ENCODE measurements at regions not wholly inside any gene's neighbourhood (a gene's known extent, or its start where the extent isn't known, plus 50 kb on each side); places are given as distances from the start of the nearest gene placed in this dataset.

- TF ChIP-seq SMC3 (IDR thresholded peaks at IDR 0.05) (no peak), ESRRA (IDR thresholded peaks at IDR 0.05; ENCODE audit: borderline replicate concordance, low read length) (no peak), CTCF (IDR thresholded peaks at IDR 0.05) (no peak), RAD21 (conservative IDR thresholded peaks at IDR 0.05 in 1 of 2, IDR thresholded peaks at IDR 0.05 in 1 of 2) (no peak), PBX3 (IDR thresholded peaks at IDR 0.05) (no peak)
Observed at GRCh38 chr13:70311191-70311590, 202.9 kb upstream of the KLHL1 start.
